ENCODE measurements at regions not wholly inside any gene's neighbourhood (a gene's known extent, or its start where the extent isn't known, plus 50 kb on each side); places are given as distances from the start of the nearest gene placed in this dataset.

- no peak for ATAC-seq
- Mint-ChIP-seq H3K4me3 (no peak overlapping the region), H3K27ac (no peak overlapping the region), H3K36me3 (ENCODE audit: low read depth) (peaks cover 4% of the 10 kb centered on the region), H3K9me3 (ENCODE audit: insufficient read depth) (peaks cover 9% of the 10 kb centered on the region), H3K27me3 (ENCODE audit: low read depth) (peaks cover 7% of the 10 kb centered on the region), H3K4me1 (ENCODE audit: low read depth) (no peaks in the 10 kb centered on the region)
- POLR2A ChIA-PET: no interaction called here
- DNase-seq: no peak
- CTCF ChIA-PET: interaction anchor here (0.8 to 1.7 kb wide), 3 partner anchors 10 to 149 kb away, joined by 4 to 5 read pairs (median 5); no protein-coding TSS in a partner anchor
Observed at GRCh38 chr2:102092535-102092934, 50.0 kb upstream of the IL1R1 start.

Data from activated CD8-positive, alpha-beta T cell treated with anti-CD3 and anti-CD28 coated beads, Interleukin-2, amount 10 ng/mL, durations not matched to agents 7 days and 5 days (primary cell).